Uterus (tissue), 2 donors: ENCODE measurements at regions not wholly inside any gene's neighbourhood (a gene's known extent, or its start where the extent isn't known, plus 50 kb on each side); places are given as distances from the start of the nearest gene placed in this dataset.

Experiments
- CTCF ChIP-seq, 4 experiments: fragments of 200-600 bp in 2 of 4; fragments of 450-650 bp in 2 of 4; sonication (generic) in 2 of 4; IDR thresholded peaks; one replicate each; pipeline ENCODE4 v1.5.1; 2016 to 2019; ENCODE audit warnings: antibody characterized with exemption in 4 of 4, mild to moderate bottlenecking in 2 of 4, moderate library complexity in 1 of 4
- POLR2A ChIP-seq, 2 donors: fragments of 450-650 bp; IDR thresholded peaks; one replicate each; pipeline ENCODE4 v1.6.1; 2016; ENCODE audit warnings: antibody characterized with exemption in 2 of 2, mild to moderate bottlenecking in 1 of 2, moderate library complexity in 1 of 2

- no peak for TF ChIP-seq POLR2A (IDR thresholded peaks at IDR 0.05)
- no peak for TF ChIP-seq CTCF (IDR thresholded peaks at IDR 0.05)
Observed at GRCh38 chr6:104240865-104241264, 618.9 kb downstream of the HACE1 start.
